GM12878 (cell line): ENCODE measurements at regions not wholly inside any gene's neighbourhood (a gene's known extent, or its start where the extent isn't known, plus 50 kb on each side); places are given as distances from the start of the nearest gene placed in this dataset.

ENCODE experiments used
- ATAC-seq: fragments of 200-7000 bp; cut with Tn5 transposase; 3 replicates; pipeline ENCODE4 v1.9.1; 2020; ENCODE audit warnings: mild to moderate bottlenecking, moderate library complexity
- BruUV-seq: library from RNA; stranded (reverse); fragments of 400-500 nt; replicated peaks from 2 replicates; lab custom pipeline; 2021; lab: Mats Ljungman, UMichigan
- CTCF ChIA-PET: fragments of 300-600 bp; sonication (Branson Sonifier 250); formaldehyde crosslinking; extraction: SDS; loops from one replicate; lab custom pipeline; 2021; ENCODE audit warnings: inconsistent platforms; lab: Yijun Ruan, JAX
- POLR2A ChIA-PET: fragments of 350-600 bp; formaldehyde crosslinking; extraction: SDS; loops from one replicate; lab custom pipeline; 2021; ENCODE audit warnings: inconsistent platforms; lab: Charles Lee
- RAD21 ChIA-PET: fragments of 300-600 bp; sonication (Branson Sonifier 250); formaldehyde crosslinking; loops from one replicate; lab custom pipeline; 2023; ENCODE audit warnings: antibody characterized with exemption; ENCODE audit not compliant: unreplicated experiment; lab: Charles Lee
- SMC1A ChIA-PET: fragments of 300-600 bp; sonication (Branson Sonifier 250); formaldehyde crosslinking; loops from one replicate; lab custom pipeline; 2023; ENCODE audit not compliant: unreplicated experiment, uncharacterized antibody; lab: Charles Lee
- DNase-seq: peaks from one replicate; pipeline ENCODE4 v3.0.0-alpha.2; 2011; ENCODE audit warnings: low read depth, low spot score
- FAIRE-seq: peaks from 3 replicates; lab custom pipeline; 2011; peaks lifted over from hg19 to GRCh38; lab: Jason Lieb, UNC
- H2AFZ ChIP-seq: 2 replicates; pipeline ENCODE4 v1.6.0; 2011; ENCODE audit warnings: low read depth, low read length, control low read depth; ENCODE audit not compliant: control insufficient read depth
- H3K27ac ChIP-seq: 2 replicates; pipeline ENCODE4 v1.5.1; 2011; ENCODE audit warnings: control low read depth; ENCODE audit not compliant: control insufficient read depth, insufficient read depth
- H3K27me3 ChIP-seq, 2 experiments: replicated peaks in 1 of 2; 2 replicates each; pipeline versions ENCODE4 v1.6.0 to v1.6.1; 2011; ENCODE audit warnings: low read length in 1 of 2; ENCODE audit not compliant: control insufficient read depth in 2 of 2, insufficient read depth in 2 of 2
- H3K36me3 ChIP-seq, 2 experiments: 2 replicates each; pipeline ENCODE4 v1.5.1; 2011; ENCODE audit warnings: low read length in 1 of 2; ENCODE audit not compliant: control insufficient read depth in 2 of 2, insufficient read depth in 2 of 2
- H3K4me1 ChIP-seq: 2 replicates; pipeline ENCODE4 v1.6.1; 2011; ENCODE audit warnings: mild to moderate bottlenecking, low read length, moderate library complexity, mixed read lengths; ENCODE audit not compliant: control insufficient read depth, insufficient read depth
- H3K4me2 ChIP-seq: 2 replicates; pipeline ENCODE4 v1.6.0; 2011; ENCODE audit warnings: control low read depth; ENCODE audit not compliant: control insufficient read depth, insufficient read depth
- H3K4me3 ChIP-seq: fragments of 200-600 bp; sonication (generic); 2 replicates; pipeline ENCODE4 v1.5.1; 2016
- H3K79me2 ChIP-seq: 2 replicates; pipeline ENCODE4 v1.6.0; 2011; ENCODE audit warnings: low read length; ENCODE audit not compliant: control insufficient read depth, insufficient read depth
- H3K9ac ChIP-seq: 2 replicates; pipeline ENCODE4 v1.8.0; 2011; ENCODE audit warnings: low read length, control low read depth, mixed read lengths; ENCODE audit not compliant: control insufficient read depth, insufficient read depth
- H3K9me3 ChIP-seq: replicated peaks from 3 replicates; pipeline ENCODE4 v1.5.1; 2011; ENCODE audit warnings: mild to moderate bottlenecking, low read length; ENCODE audit not compliant: control insufficient read depth, insufficient read depth
- H4K20me1 ChIP-seq: 2 replicates; pipeline ENCODE4 v1.6.0; 2011; ENCODE audit not compliant: control insufficient read depth, insufficient read depth
- ATF3 ChIP-seq: IDR thresholded peaks from 2 replicates; pipeline ENCODE4 v1.6.1; 2011; ENCODE audit warnings: low read depth, mild to moderate bottlenecking, low read length, moderate library complexity, borderline replicate concordance; ENCODE audit errors: extremely low read depth
- ATF7 ChIP-seq: fragments of 450-650 bp; IDR thresholded peaks from 2 replicates; pipeline ENCODE4 v1.6.1; 2016; ENCODE audit warnings: low read depth, mild to moderate bottlenecking
- CEBPB ChIP-seq, 2 experiments: fragments of 150-350 bp in 1 of 2; IDR thresholded peaks; 2 replicates each; pipeline ENCODE4 v1.6.1; 2012 to 2014; ENCODE audit warnings: low read depth in 2 of 2, low read length in 2 of 2, borderline replicate concordance in 1 of 2, inconsistent platforms in 1 of 2
- ESRRA ChIP-seq: IDR thresholded peaks from 2 replicates; pipeline ENCODE4 v1.6.1; 2012; ENCODE audit warnings: mild to moderate bottlenecking, low read length, improper control_type of control experiment
- TARDBP ChIP-seq: IDR thresholded peaks from 2 replicates; pipeline ENCODE4 v1.6.1; 2016; ENCODE audit warnings: borderline replicate concordance
- ZBTB33 ChIP-seq: fragments of 450-650 bp; IDR thresholded peaks from 2 replicates; pipeline ENCODE4 v1.6.1; 2017; ENCODE audit warnings: mild to moderate bottlenecking
- ZSCAN29 ChIP-seq: fragments of 450-650 bp; IDR thresholded peaks from 2 replicates; pipeline ENCODE4 v1.6.1; 2017; ENCODE audit warnings: mild to moderate bottlenecking, moderate library complexity
- WGBS: methylation state at CpG from one replicate; pipeline ENCODE4 v1.1.6; 2016; ENCODE audit warnings: low lambda C conversion rate; ENCODE audit not compliant: insufficient replicate concordance, insufficient coverage; ENCODE audit errors: missing lambda C conversion rate; 5-methylcytosine and 5-hydroxymethylcytosine counted together
- in situ Hi-C: fragments of 300-500 bp; cut with MboI; formaldehyde crosslinking; loops from 9 replicates; pipeline ENCODE4 v1.14.3; 2018; ENCODE audit warnings: mixed read lengths
- intact Hi-C: fragments of 100-400 bp; cut with micrococcal nuclease; formaldehyde crosslinking; loops from one replicate; pipeline ENCODE4 v1.14.2; 2022; ENCODE audit not compliant: unreplicated experiment

GRCh38 chr2:172179045-172179701 lies 76.5 kb upstream of the DLX2 start:
- ATAC-seq, result no peak

More at GRCh38 chr2:172179045-172179701, 76.5 kb upstream of the DLX2 start:
- SMC1A ChIA-PET, result no interaction called here
- H3K9me3 ChIP-seq, result no peaks in the 10 kb centered on the region
- no peak overlapping the region for H2AFZ ChIP-seq
- no peak overlapping the region for H3K9ac ChIP-seq
- TF ChIP-seq ATF7 (no peak), ZBTB33 (no peak), ATF3 (no peak), ZSCAN29 (no peak), CEBPB (IDR thresholded peaks at IDR 0.05; ENCODE audit: borderline replicate concordance in 1 of 2, low read depth in 2 of 2, low read length in 2 of 2) (no peak), ESRRA (no peak), TARDBP (no peak)
- intact Hi-C loops (loop anchor here (10.0 kb wide), 1 partner anchor 286 kb away; no protein-coding TSS in a partner anchor), in situ Hi-C loops (loop anchor here (10.0 kb wide), 1 partner anchor 286 kb away; no protein-coding TSS in a partner anchor)
- H3K4me3 ChIP-seq, result no peak overlapping the region
- POLR2A ChIA-PET, result no interaction called here
- H4K20me1 ChIP-seq, result no peaks in the 10 kb centered on the region
- no peak overlapping the region for H3K27ac ChIP-seq
- no peaks in the 10 kb centered on the region for H3K4me1 ChIP-seq
- WGBS, result 4% methylated on average over 4 of the region's 4 CpGs
- no peaks in the 10 kb centered on the region for H3K27me3 ChIP-seq
- RAD21 ChIA-PET, result no interaction called here
- no peaks in the 10 kb centered on the region for H3K36me3 ChIP-seq
- DNase-seq (no peak), FAIRE-seq (no peak)
- BruUV-seq, result no TSS peak
- no peak overlapping the region for H3K4me2 ChIP-seq
- no peaks in the 10 kb centered on the region for H3K79me2 ChIP-seq
- CTCF ChIA-PET, result no interaction called here
